ENCODE measurements at regions not wholly inside any gene's neighbourhood (a gene's known extent, or its start where the extent isn't known, plus 50 kb on each side); places are given as distances from the start of the nearest gene placed in this dataset.
A peak's percentile ranks its signal among the peaks of the same experiment; 100 is the strongest.

GRCh38 chrX:45524805-45525204 lies 324.1 kb upstream of the DIPK2B start:
- no peak overlapping the region for H3K4me3 ChIP-seq (ENCODE audit: low read depth, low read length)
- TF ChIP-seq MAX (IDR thresholded peaks at IDR 0.05; ENCODE audit: low read depth, low read length) (no peak), POLR2A (IDR thresholded peaks at IDR 0.05; ENCODE audit: extremely low read depth, insufficient read length) (no peak), MYC (IDR thresholded peaks at IDR 0.05; ENCODE audit: low read depth, low read length) (no peak), CTCF (IDR thresholded peaks at IDR 0.05; ENCODE audit: low read depth, low read length) (no peak)
- DNase-seq (ENCODE audit: low read depth) = no peak

DNA sequence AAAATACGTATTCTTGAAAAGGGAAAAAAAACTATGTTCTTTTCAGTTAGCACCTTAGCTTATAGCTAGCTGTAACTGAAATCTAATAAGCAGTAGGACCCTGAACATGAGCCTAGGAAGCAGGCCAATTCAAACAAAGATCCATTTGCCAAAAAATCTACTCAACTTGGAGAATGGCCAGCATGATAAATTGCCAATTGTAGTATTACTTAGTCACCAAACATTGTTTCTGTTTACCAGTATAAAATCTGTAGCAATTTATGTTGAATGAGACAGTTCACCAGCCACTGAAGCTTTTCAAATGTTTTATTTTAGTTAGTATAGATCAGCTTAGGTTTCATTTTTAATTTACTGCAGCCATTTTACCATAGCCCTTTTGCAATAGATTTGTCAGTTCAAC lies 323.6 kb upstream of the DIPK2B start:
- no peak for DNase-seq (ENCODE audit: low read depth)

GRCh38 chrX:45518552-45518951 lies 317.9 kb upstream of the DIPK2B start:
- no peak overlapping the region for H3K4me3 ChIP-seq (ENCODE audit: low read depth, low read length)
- no peak for DNase-seq (ENCODE audit: low read depth)
- TF ChIP-seq CTCF (IDR thresholded peaks at IDR 0.05; ENCODE audit: low read depth, low read length) (no peak), MYC (IDR thresholded peaks at IDR 0.05; ENCODE audit: low read depth, low read length) (no peak), MAX (IDR thresholded peaks at IDR 0.05; ENCODE audit: low read depth, low read length) (no peak), POLR2A (IDR thresholded peaks at IDR 0.05; ENCODE audit: extremely low read depth, insufficient read length) (no peak)

More for the DNA sequence above, 323.6 kb upstream of the DIPK2B start:
- H3K4me3 ChIP-seq (ENCODE audit: low read depth, low read length) = no peak overlapping the region
- TF ChIP-seq POLR2A (IDR thresholded peaks at IDR 0.05; ENCODE audit: extremely low read depth, insufficient read length) = no peak
- no peak for TF ChIP-seq MAX (IDR thresholded peaks at IDR 0.05; ENCODE audit: low read depth, low read length)
- TF ChIP-seq MYC (IDR thresholded peaks at IDR 0.05; ENCODE audit: low read depth, low read length) = no peak
- TF ChIP-seq CTCF (IDR thresholded peaks at IDR 0.05; ENCODE audit: low read depth, low read length) = no peak

GRCh38 chrX:45517090-45517973 lies 316.7 kb upstream of the DIPK2B start:
- DNase-seq (ENCODE audit: low read depth) = peak; percentile 39
- TF ChIP-seq POLR2A (IDR thresholded peaks at IDR 0.05; ENCODE audit: extremely low read depth, insufficient read length) (no peak), MYC (IDR thresholded peaks at IDR 0.05; ENCODE audit: low read depth, low read length) (no peak), CTCF (IDR thresholded peaks at IDR 0.05; ENCODE audit: low read depth, low read length) (no peak), MAX (IDR thresholded peaks at IDR 0.05; ENCODE audit: low read depth, low read length) (no peak)
- H3K4me3 ChIP-seq (ENCODE audit: low read depth, low read length) = no peak overlapping the region

DNA sequence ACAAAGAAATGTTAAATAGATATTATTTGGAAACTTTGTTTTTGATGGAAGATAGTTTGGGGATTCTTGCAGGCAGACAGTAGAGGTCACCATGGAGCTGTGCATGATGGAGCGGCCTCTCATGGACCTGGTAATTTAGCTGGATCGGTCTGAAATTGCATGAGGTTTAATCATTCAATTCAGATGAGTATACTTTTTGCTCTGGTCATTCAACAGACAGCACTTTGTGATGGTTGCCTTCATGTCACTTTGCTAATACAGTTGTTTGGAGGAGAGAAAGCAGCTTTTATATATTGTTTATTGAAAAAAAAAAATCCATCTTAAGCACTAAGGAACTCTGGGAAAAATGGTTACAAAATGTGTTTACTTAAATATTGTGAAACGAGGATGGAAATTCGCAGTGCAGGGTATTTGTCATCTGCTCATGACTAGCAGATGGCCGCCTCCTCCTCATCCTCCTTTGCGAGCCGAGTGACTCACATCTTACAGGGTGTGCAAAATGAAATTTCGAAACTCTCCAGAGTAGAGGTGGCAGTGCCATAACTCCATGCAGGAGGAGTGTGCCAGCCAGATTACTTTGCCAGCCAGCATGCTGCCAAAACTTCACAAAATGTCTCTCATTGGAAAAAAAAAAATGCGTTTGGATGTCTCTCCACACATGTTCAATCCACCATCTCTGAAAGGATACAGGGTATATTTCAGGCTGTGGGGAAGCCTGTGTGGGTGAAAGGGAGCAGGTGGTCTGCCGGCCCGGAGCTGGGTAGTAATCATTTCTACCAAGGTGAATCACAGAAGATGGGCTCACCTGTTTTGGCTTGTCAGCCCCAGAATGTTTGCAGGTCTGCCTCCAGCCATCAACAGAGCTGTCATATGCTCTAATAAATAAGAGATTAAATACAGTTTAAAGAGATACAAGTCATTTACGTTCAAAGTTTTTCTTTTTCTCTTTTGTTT lies 314.9 kb upstream of the DIPK2B start:
- TF ChIP-seq MAX (IDR thresholded peaks at IDR 0.05; ENCODE audit: low read depth, low read length) (peak; percentile 34; the same call in 1 of the 2 replicates), CTCF (IDR thresholded peaks at IDR 0.05; ENCODE audit: low read depth, low read length) (peak; percentile 61), MYC (IDR thresholded peaks at IDR 0.05; ENCODE audit: low read depth, low read length) (peak; percentile 65), POLR2A (IDR thresholded peaks at IDR 0.05; ENCODE audit: extremely low read depth, insufficient read length) (peak; percentile 24)
- H3K4me3 ChIP-seq (ENCODE audit: low read depth, low read length) = peak overlapping the region; percentile 36
- DNase-seq (ENCODE audit: low read depth) = peak; percentile 92

All from NB4 (cell line).